HG02852 (cell line): ENCODE measurements at regions not wholly inside any gene's neighbourhood (a gene's known extent, or its start where the extent isn't known, plus 50 kb on each side); places are given as distances from the start of the nearest gene placed in this dataset.

Experiments
- ATAC-seq: cut with Tn5 transposase; IDR thresholded peaks from one replicate; pipeline ENCODE4 v1.9.1; 2021; ENCODE audit warnings: mild to moderate bottlenecking, moderate library complexity; ENCODE audit not compliant: unreplicated experiment

GRCh38 chr5:126354012-126354857 is 69.0 kb upstream of the GRAMD2B start:
- peak; percentile 31 for ATAC-seq

GRCh38 chr5:126354858-126355731 is 68.1 kb upstream of the GRAMD2B start:
- no peak for ATAC-seq

- ATAC-seq: peak; percentile 33
Observed at GRCh38 chr5:126355940-126356339, 67.3 kb upstream of the GRAMD2B start.

- ATAC-seq: no peak
Observed at GRCh38 chr5:126357585-126358342, 65.4 kb upstream of the GRAMD2B start.

- ATAC-seq: peak; percentile 87
Observed at GRCh38 chr5:126358525-126358924, 64.7 kb upstream of the GRAMD2B start.

GRCh38 chr5:126359884-126360283 is 63.3 kb upstream of the GRAMD2B start:
- ATAC-seq: no peak

GRCh38 chr5:126360467-126360866 is 62.7 kb upstream of the GRAMD2B start:
- ATAC-seq: no peak

- no peak for ATAC-seq
Observed at GRCh38 chr5:126363658-126364057, 59.6 kb upstream of the GRAMD2B start.

- no peak for ATAC-seq
Observed at GRCh38 chr5:126364206-126364902, 58.9 kb upstream of the GRAMD2B start.

GRCh38 chr5:126365446-126366198 is 57.6 kb upstream of the GRAMD2B start:
- no peak for ATAC-seq

GRCh38 chr5:126366199-126366560 is 57.0 kb upstream of the GRAMD2B start:
- ATAC-seq: no peak

- ATAC-seq: peak; percentile 66
Observed at GRCh38 chr5:126368239-126368812, 54.9 kb upstream of the GRAMD2B start.

GRCh38 chr5:126369083-126369482 is 54.1 kb upstream of the GRAMD2B start:
- ATAC-seq: no peak

- no peak for ATAC-seq
Observed at GRCh38 chr5:126369995-126370731, 53.0 kb upstream of the GRAMD2B start.

- no peak for ATAC-seq
Observed at GRCh38 chr5:126370796-126371718, 52.2 kb upstream of the GRAMD2B start.

- no peak for ATAC-seq
Observed at GRCh38 chr5:126373375-126374108, 49.7 kb upstream of the GRAMD2B start.
